Activated CD8-positive, alpha-beta memory T cell treated with anti-CD3 and anti-CD28 coated beads for 1 hour (primary cell): ENCODE measurements at regions not wholly inside any gene's neighbourhood (a gene's known extent, or its start where the extent isn't known, plus 50 kb on each side); places are given as distances from the start of the nearest gene placed in this dataset.
A peak's percentile ranks its signal among the peaks of the same experiment; 100 is the strongest.
"Not testable (repeated sequence)": the region's sequence is repeated elsewhere in the genome, so short reads cannot be mapped to it uniquely, and the experiment has no call there.

Source experiments
- DNase-seq, 2 donors: peaks; one replicate each; pipeline ENCODE4 v3.0.0-alpha.2; 2020; ENCODE audit warnings: low read depth in 1 of 2; ENCODE audit errors: extremely low read depth in 1 of 2

DNA sequence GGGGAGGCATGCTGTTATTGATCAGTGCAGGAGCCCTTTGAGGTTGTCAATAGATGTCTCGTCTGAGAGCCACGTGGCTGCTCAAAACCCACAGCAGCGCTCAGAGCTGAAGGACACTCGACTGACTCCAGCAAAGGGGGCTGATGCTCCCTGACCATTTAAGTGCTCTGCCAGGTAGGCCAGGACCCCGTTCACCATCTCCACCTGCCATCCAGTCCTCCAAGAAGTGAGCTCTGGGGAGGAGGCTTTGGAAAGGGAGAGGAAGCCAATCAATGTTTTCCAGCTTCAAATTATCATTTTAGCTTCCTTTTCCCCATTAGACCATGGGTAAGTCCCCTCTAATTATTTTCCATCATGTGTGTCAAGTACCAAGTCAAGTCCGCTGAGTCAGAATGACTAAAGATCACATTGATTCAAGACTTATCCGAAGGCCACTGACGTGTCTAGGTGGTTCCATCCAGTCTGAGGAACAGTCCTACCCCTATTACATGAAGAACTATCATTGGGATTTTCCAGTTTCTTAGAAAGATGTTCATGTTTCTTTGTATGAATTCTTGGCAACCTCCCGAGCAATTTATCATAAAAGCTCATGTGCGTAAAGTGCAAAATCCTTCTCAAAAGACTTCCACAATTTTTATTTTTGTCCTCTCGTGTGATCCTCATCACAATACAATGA is 302.6 kb upstream of the LYZL1 start:
- no peak for DNase-seq

DNA sequence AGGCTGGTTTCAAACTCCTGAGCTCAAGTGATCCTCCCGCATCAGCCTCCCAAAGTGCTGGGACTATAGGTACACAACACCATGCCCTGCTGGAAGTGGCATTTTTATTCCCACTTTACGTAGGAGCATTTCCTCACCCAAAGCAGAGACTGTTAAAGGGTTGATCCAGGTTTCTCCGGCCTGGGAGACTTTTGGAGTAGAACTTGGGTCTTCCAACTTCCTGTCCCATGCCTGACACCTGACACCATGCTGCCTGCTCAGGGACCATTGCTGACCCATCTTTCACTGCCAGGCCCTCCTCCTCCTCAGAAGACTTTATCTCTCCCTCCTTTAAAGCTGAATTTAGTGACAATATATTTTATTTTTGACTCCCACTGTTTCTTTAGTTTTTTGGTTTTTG is 302.0 kb upstream of the LYZL1 start:
- DNase-seq: no peak

DNA sequence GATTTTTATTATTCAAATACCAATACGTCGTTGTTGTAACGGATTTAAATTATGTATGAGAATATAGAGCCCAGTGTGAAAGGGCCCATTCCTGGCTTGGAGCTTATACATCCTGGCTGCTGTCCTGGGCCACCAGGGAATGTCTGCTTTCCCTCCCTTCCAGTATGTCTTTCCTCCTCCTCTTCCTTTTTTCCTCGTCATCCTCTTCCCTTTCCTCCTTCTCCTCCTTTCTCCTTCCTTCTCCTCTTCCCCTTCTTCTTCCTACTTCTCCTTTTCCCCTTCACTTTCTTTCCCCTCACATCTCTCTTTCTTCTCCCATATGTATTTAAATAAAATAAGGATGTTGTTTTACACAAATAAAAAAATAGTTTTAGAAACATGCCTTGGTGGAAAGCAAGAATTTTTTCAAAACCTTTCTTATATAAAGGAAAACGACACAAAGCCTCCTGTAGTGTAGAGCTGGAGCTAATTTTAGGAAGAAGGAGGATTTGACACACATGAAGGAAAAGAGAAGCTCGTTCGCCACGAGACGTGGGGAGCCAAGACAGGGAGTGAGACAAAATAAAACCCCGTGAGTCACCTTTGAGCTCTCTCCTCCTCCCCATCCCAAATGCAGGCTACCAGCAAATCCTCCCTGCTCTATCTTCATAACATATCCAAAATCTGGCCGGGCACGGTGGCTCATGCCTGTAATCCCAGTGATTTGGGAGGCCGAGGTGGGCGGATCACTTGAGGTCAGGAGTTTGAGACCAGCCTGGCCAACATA is 301.1 kb upstream of the LYZL1 start:
- DNase-seq: no peak

DNA sequence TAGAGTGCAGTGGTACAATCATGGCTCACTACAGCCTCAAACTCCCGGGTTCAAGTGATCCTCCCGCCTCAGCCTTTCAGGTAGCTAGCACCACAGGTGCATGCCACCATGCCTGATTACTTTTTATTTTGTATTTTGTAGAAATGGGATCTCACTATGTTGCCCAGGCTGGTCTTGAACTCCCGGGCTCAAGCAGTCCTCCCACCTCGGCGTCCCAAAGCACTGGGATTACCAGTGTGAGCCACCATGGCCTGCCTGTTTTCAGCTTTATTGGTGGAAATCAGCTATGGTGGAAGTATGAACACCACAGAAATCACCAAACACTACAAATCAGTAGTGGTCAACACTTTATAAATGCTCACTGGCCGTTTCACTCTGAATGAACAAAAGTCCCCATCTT is 299.9 kb upstream of the LYZL1 start:
- DNase-seq: no peak

DNA sequence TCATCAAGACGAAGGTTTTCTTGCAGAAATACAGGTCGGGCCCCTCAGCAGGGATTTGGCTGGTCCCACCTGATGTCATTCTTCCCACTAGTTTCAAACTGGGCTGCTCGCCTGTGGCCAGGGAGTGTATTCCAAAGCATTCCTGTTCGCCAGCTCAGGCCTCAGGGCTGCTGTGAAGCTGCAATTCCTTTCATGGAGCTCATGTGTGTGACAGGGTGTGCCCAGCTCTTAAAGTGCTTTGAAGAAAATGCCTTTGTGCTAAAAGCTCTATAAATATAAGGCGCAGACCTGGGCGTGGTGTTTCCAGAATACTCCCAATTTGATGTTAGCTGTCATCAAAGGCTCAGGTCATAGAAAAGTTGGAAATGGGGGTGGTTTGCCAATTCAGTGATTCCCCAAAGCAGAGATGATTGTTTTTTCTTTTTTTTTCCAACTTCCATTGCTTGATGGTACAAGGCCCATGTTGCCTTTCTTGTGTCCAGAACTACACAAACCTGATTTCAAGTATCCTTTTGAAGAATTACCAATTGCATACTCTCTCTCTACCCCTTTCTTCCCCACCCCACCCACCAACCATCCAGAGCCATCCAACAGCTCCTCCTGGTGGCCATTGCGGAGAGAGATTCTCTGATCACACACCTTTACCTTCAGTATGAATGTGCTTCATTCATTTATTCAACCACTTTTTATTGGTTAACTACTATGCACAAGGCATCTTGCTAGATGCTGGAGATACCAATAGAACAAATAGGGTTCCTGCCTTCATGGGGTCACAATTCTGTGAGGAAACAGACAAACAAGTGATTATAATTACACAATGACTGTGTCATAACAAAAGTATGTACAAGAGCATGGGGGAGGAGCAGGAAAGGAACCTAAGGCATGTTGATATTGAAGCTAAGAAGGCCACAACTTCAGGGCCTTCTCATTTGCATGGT is 297.3 kb upstream of the LYZL1 start:
- DNase-seq: peak in 1 of 2 donors; percentile 10

DNA sequence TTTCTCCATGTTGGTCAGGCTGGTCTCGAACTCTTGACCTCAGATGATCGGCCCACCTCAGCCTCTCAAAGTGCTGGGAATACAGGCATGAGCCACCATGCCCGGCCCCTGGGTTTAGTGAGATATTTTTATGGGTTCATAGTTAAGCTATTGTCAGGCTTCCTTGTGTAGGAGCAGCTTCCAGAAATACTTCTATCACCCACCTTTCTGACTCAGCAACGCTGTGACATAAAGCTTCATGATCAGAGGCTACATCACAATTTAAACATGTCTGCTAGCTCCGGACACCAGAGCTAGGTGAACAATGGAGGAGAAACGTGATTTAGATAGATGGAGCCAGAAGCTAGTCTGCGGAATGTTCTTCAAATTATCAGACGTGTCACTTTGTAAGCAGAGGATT is 295.8 kb upstream of the LYZL1 start:
- no peak for DNase-seq

DNA sequence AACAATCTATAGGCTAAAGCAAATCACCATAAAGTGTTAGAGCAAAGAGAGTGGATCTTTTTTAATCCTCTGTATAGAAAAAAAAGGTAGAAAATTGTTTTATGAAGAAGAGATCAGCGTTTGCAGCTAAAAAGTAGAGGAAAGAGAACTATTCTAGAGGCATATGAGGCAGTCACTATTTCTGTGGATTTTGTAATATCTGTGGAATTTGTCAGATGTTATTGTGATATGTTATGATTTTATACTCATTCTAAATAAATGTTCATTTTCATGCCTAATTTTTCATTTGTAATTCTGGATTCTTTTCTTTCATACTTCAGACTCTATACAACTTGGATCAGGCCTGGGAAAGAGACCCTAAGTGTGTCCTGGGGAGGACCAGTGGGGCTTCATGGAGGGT is 295.0 kb upstream of the LYZL1 start:
- DNase-seq: no peak

DNA sequence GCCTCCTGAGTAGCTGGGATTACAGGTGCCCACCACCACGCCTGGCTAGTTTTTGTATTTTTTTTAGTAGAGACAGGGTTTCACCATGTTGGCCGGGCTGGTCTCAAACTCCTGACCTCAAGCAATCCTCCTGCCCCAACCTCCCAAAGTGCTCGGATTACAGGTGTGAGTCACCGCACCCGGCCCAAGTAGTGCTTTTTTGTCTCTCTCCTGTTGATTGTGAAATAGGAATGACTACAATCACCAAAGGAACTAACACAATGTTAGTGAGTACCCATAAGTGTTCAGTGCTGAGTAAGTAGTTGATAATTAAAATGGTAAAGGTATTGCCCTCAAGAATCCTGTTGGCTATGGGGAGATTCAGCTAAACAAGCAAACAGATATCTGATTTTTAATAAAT is 294.1 kb upstream of the LYZL1 start:
- DNase-seq: not testable (repeated sequence)

DNA sequence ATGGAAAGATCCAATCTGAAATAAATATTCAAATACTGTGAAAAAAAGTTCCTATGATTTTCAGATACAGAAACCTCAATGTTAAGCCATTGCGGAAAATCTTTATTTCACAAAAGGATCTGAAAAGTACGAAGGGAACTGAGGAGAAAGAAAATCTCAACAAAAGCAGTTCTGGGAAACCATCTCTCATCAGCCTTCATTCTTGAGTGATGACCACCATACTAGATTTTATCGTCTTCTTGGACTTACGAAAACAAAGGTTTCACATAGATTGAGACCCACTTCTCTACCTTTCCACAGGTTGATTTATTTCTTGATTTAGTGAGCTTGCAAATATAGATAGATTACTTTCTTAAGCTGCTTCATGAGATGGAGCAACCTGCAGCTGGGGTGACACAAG is 293.4 kb upstream of the LYZL1 start:
- no peak for DNase-seq

DNA sequence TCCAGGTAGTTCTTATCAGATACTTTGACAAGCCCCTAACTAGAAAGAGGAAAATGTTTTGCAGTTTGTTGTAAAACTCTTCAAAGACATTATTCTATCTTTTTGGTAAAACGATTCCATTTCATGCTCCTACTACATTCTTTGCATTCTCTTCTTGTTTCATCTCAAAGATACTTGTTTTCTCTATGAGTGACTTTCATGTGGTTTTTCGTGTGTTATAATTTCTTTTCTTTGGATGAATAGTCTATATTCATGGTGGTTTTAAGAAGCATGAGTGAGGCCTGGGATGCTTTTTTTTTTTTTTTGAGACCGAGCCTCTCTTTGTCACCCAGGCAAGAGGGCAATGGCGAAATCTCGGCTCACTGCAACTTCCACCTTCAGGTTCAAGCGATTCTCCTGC is 292.5 kb upstream of the LYZL1 start:
- no peak for DNase-seq

DNA sequence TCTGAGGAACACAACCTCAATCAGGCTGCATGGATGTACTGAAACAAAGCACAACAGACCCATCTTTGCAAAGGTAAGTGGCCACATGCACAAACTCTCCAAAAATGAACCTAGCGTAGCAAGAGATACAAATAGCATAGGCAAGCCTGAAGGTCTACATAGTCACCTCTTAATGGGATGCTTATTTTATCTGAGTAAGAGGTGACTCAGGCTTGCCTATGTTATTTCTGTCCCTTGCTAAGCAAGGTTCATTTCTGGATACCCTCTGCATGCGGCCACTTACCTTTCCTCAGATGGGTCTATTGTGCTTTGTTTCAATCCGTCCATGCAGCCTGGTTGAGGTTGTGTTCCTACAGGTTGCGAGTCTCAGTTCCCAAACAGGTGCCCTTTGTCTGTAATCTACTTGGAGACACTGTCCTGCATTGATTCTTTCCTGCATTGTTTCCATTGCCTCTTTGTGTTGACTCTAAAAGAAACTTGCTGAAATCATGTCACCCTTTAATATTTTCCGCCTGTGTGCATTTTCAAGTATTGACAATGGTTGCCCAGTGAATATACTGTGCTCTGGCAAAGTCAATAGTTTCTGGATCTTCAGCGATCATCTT is 291.8 kb upstream of the LYZL1 start:
- no peak for DNase-seq

DNA sequence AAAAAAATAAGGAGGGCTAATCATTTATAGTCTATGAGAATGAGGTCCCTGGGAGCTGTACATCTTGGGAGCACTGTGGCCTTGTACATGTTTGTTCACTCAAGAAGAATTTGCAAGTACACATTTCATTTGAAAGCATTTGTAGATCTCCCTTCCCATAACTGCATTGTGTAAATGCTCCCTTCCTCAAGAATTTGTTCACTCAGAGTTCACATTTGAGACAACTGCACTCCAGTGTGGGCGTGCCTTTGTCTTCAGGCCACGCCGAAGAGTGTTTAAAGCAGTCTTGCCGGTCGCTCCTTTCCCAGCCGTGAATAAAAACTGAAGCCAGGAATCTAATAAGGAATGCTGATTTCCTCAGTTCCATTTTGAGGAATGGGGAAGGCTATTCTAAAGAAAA is 291.1 kb upstream of the LYZL1 start:
- DNase-seq: no peak

DNA sequence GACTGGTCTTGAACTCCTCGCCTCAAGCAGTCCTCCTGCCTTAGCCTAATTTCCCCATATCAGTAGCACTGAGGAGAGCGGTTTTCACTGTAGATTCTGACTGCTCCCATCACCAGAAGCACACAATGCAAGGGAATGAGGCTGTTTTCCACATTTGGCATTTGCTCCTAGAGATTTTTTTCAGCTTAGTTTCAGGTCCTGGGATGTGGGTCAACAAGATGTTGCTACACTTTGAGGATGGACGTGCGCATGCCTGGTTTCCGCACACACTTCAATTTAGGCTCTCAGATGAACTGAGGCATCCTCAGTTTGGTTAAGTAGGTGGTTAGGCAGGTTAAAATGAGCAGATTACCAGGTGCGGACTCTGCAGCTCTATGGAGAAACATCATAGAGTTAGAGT is 287.1 kb upstream of the LYZL1 start:
- no peak for DNase-seq

DNA sequence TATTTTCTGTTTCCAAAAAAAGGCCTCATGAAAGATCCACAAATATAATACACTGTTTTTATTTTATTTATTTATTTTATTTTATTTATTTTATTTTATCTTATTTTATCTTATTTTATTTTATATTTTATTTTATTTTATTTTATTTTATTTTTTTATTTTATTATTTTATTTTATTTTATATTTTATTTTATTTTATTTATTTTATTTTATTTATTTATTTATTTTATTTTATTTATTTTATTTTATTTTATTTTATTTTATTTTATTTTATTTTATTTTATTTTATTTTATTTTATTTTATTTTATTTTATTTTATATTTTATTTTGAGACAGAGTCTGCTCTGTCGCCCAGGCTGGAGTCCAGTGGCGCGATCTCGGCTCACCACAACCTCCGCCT is 285.9 kb upstream of the LYZL1 start:
- not testable (repeated sequence) for DNase-seq

DNA sequence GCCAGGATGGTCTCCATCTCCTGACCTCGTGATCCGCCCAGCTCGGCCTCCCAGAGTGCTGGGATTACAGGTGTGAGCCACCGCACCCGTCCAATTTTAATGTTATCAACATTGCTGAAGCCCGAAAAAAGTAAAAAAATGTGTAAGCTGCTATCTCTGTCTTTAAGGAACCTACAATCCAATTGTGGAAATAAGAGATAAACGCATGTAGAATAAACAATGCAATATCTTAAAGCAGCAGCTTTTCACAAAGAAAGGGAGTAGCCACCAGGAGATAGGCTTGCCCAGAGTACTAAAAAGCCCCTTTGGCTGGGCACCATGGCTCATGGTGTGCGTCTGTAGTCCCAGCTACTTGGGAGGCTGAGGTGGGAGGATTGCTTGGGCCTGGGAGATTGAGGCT is 282.9 kb upstream of the LYZL1 start:
- no peak for DNase-seq

DNA sequence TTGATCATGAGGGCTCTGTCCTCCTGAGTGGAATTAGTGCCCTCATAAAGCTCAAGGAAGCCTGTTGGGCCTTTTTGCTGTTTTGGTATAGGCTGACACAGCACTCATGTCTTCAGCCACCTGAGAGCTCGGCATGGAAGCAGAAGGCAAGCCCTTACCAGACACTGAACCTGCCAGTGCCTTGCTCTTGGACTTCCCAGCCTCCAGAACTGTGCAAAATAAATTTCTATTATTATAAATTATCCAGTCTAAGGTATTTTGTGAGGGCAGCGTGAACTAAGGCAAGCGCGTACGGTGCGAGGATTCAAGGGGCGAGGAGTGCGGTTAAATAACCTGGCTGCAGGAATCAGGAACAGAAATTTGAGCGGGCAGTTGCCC is 281.5 kb upstream of the LYZL1 start:
- DNase-seq: no peak

DNA sequence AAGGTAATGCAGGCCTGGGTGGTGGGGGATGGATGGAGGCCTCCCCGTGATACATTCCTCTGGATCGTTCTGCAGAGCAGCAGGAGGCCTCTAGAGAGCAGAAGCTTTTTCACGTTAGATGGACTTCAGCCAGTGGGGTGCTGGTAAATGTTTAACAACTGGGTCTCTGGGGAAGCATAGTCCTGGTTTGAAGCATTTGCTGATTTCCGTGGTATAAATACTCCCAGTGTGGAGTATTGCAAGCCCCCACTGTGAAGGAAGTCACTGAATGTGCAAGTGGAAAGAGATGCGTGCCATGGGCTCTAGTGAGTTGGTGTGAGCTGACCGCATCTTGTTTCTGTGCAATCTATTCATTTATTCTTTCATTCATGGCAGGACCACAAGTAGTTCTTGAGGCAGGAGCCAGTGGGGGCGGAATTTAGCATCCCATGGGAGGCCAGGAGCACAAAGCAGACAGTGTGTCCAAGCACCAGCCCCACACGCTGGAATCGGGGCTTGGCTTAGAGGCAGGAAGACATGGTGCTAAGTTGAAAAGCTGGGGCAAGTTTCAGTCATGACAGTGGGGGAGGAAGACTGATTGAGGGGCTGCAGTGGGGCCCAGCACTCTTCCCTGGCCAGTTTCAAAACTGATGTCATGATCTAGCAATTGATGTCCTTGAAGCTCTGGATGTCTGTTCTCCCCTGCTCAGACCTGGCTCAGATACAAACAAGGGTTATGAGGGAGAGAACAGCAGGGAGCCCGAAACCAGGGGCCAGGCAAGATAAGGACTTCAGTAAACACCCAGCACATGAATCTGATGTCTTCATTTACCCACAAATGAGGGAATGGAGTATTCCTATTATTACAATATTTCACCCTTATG is 280.9 kb upstream of the LYZL1 start:
- DNase-seq: no peak

DNA sequence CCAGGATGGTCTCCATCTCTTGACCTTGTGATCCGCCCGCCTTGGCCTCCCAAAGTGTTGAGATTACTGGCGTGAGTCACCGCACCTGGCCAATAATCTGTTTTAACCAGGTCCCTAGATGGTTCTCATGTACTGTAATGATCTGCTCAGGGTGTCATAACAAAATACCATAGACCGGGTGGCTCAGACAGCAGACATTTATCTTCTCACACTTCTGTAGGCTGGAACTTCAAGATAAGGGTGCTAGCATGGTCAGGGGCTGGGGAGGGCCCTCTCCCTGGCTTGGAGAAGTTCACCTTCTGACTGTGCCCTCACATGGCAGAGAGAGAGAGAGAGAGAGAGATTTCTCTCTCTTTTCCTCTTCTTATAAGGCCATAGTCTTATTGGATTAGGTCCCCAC is 279.4 kb upstream of the LYZL1 start:
- DNase-seq: no peak

DNA sequence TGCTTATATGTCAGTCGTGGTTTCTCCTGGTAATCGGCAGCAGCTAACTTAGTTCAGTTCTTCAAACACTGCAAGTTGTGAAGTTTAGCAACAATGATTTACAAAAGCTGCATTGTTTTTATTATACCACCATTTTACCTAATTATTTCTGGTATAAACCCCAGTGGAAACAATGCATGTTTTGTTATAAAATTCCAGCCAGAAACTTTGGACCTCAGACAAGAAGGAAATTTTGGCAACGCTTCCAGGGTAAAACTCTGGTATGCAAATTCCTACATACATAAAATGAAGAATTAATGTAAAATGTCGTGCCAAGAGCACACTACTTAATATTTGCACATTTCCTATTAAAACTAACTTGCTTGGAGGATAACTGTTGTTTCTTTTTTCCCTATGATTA is 277.4 kb upstream of the LYZL1 start:
- no peak for DNase-seq

DNA sequence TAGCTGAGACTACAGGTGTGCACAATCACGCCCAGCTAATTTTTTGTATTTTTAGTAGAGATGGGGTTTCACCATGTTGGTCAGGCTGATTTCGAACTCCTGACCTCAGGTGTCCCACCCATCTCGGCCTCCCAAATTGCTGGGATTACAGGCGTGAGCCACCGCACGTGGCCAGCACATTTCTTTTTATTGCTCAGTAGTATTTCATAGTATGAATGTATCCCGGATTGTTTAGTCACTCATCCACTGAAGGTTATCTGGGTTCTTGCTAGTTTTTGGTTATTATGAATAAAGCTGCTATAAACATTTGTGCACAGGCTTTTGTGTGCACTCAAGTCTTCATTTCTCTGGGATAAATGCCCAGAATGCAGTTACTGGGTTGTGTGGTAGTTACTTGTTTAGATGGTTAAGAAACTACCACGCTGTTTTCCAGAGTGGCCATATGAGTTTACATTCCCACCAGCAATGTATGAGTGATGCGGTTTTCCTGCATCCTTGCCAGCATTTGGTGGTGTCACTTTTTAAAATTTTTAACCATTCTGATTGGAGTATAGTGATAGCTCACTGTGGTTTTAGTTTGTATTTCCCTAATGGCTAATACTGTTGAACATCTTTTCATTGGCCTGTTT is 275.8 kb upstream of the LYZL1 start:
- DNase-seq: no peak
